ENCODE measurements at regions not wholly inside any gene's neighbourhood (a gene's known extent, or its start where the extent isn't known, plus 50 kb on each side); places are given as distances from the start of the nearest gene placed in this dataset.

DNA sequence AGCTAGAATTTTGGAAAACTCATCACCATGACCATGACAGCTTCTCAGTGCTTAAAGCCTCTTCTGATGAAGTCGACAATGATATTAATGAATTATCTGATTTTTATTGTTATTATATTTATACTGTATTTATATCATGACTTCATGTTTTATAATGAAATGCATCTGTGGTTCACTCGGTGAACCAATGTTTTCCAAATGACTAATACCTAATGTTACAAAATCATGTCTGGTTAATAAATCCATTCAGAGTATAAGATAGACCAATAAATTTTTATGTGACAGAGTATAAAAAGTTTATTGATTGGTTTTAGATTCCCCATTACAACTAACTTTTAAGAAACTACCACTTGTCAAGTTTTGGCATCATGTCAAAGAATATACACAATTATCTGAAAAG lies 416.5 kb downstream of the MLLT3 start:
- Mint-ChIP-seq H3K9me3 (no peaks in the 10 kb centered on the region), H3K4me3 (no peak overlapping the region), H3K4me1 (ENCODE audit: low read depth in 2 of 2) (peaks cover 15 to 28% of the 10 kb centered on the region in 2 donors), H3K27me3 (peaks cover 0 to 11% of the 10 kb centered on the region in 2 donors), H3K36me3 (ENCODE audit: insufficient read depth) (peaks cover 3% of the 10 kb centered on the region), H3K27ac (no peak overlapping the region)
- DNase-seq: no peak
- ATAC-seq (replicated peaks): no peak

DNA sequence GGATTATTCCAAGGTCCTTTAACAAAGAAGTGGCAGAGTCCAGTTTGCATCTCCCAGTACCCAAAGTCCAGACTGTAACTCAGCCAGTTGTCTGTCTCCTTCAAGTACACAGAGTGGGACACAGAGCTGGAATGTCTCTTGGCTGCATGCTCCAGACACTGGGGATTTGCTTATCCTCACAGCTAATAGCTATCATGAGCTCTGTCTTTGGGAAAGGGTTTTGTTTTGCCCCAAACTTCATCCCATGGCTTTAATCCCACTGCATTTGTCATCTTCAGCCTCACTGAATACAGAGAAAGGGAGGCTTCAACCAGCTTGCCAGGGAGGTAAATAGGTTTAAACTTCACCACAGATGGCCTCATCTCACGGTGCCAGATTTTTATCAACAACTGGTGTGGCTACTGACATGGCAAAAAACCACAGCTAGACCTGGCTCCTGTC lies 412.2 kb upstream of the SLC24A2 start:
- Mint-ChIP-seq H3K27me3 (peaks cover 0 to 11% of the 10 kb centered on the region in 2 donors), H3K9me3 (no peaks in the 10 kb centered on the region), H3K36me3 (ENCODE audit: insufficient read depth) (peaks cover 3% of the 10 kb centered on the region), H3K4me3 (no peak overlapping the region), H3K4me1 (ENCODE audit: low read depth in 2 of 2) (no peaks in the 10 kb centered on the region), H3K27ac (no peak overlapping the region)
- no peak for ATAC-seq (replicated peaks)
- no peak for DNase-seq

DNA sequence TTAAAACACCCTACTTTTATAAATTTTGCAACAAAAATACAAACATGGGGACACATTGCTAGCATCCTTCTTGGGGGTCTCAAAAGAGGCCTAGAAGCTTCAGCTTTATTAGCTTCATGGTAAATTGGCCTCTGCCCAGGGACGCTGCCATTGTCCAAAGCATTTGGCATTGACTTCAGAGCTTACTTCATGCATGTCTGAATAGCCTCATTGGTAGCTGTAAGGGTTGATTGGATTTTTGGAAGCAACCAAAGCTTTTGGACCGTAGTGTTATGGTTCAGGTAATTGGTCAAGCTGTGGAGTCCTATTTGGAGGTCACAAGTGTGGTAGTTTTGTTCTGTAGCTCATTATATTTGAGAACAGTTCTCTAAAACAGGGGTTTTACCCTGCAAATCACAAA lies 411.7 kb upstream of the SLC24A2 start:
- H3K4me1 Mint-ChIP-seq (ENCODE audit: low read depth in 2 of 2): no peaks in the 10 kb centered on the region
- peaks cover 0 to 11% of the 10 kb centered on the region in 2 donors for H3K27me3 Mint-ChIP-seq
- ATAC-seq (replicated peaks) (no peak), DNase-seq (no peak)
- H3K36me3 Mint-ChIP-seq (ENCODE audit: insufficient read depth): peaks cover 3% of the 10 kb centered on the region
- H3K27ac Mint-ChIP-seq: no peak overlapping the region
- H3K4me3 Mint-ChIP-seq: no peak overlapping the region
- H3K9me3 Mint-ChIP-seq: no peaks in the 10 kb centered on the region

DNA sequence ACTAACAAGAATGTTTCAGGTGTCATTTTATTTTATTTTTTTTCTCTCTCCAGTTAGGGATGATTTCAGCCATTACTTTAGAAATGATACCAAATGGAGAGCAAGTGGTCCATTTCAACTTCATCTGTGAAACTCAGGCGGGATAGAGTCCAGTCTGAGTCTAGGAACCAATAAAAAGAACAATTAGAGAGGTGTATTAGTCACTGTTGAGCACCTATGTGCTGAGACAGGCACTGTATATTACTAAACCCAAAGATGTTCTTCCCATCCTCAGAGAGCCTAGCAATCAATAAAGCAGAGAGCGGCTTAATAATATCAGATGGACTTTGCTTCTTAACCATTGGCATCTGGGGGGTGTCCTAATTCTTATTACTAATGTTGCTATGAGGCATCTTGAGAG lies 410.3 kb upstream of the SLC24A2 start:
- Mint-ChIP-seq H3K4me3 (no peak overlapping the region), H3K4me1 (ENCODE audit: low read depth in 2 of 2) (no peaks in the 10 kb centered on the region), H3K27ac (no peak overlapping the region), H3K9me3 (peaks cover 0 to 1% of the 10 kb centered on the region in 2 donors), H3K36me3 (ENCODE audit: insufficient read depth) (no peaks in the 10 kb centered on the region), H3K27me3 (peaks cover 0 to 11% of the 10 kb centered on the region in 2 donors)
- DNase-seq (no peak), ATAC-seq (replicated peaks) (no peak)

DNA sequence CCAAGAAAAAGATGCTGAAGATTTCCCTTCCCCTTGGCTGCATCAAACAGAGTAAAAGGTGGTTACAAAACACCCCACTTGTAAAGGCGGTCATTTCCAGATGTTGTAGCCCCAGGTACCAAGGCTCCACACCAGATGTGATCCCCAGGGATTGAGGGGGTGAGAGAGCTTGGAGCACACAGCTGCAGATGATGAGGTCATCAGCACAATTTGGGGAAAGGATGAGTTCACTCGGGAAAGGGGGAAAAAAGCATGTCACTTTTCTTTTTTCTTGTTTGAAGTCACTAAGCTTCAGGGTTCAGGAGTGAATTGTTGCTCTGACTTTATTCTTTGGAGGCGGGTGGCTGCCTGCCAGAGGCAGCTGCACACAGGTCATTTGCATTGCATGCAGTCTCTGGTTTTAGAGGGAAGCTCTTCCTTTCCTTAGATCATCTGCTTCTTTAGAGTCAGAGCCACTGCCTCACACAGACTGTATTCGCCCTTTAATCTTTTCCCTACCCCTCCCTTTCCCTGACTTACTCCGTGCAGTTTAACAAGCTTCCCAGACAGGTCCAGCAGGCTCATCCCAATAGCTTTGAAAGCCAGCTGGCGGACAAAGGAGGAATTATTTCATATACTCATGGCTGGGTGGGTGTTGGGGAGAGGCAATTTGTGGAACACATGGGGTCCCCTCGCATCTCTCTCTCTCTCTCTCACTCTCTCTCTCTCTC lies 409.3 kb upstream of the SLC24A2 start:
- no peak for ATAC-seq (replicated peaks)
- H3K4me1 Mint-ChIP-seq (ENCODE audit: low read depth in 2 of 2): no peaks in the 10 kb centered on the region
- peaks cover 0 to 1% of the 10 kb centered on the region in 2 donors for H3K9me3 Mint-ChIP-seq
- no peaks in the 10 kb centered on the region for H3K36me3 Mint-ChIP-seq (ENCODE audit: insufficient read depth)
- DNase-seq: no peak
- no peak overlapping the region for H3K4me3 Mint-ChIP-seq
- H3K27me3 Mint-ChIP-seq: peaks cover 0 to 11% of the 10 kb centered on the region in 2 donors
- no peak overlapping the region for H3K27ac Mint-ChIP-seq

DNA sequence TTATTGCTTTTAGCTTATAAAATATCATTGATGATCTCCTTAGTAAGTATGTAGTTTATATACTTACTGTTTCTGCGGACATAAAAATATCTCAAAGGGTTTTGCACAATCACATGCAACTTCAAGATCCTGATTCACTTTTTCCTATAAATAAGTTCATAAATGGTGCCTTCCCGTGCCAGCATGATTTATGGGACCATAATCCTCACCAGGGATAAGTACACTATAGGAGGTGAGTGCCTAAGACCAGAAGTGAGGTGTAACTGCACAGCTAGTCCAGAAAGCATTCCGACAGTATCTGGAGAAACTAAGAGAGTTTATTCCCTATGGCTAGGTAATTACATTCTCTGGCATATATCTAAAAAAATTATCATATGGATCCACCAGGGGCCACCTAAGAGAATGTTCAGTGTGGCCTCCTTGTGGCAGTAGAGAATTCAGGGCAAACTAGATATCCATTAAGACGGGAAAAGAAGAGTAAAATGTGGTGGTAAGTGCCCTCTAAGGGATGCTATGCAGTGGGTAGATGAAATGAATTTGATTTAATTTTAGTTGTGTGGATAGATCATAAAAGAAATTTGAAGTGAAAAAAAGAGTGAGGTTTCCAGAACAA lies 402.5 kb upstream of the SLC24A2 start:
- Mint-ChIP-seq H3K4me3 (no peak overlapping the region), H3K27me3 (peaks cover 0 to 15% of the 10 kb centered on the region in 2 donors), H3K9me3 (peaks cover 0 to 1% of the 10 kb centered on the region in 2 donors), H3K36me3 (ENCODE audit: insufficient read depth) (no peaks in the 10 kb centered on the region), H3K4me1 (ENCODE audit: low read depth in 2 of 2) (no peaks in the 10 kb centered on the region), H3K27ac (no peak overlapping the region)
- no peak for DNase-seq
- ATAC-seq (replicated peaks): no peak

DNA sequence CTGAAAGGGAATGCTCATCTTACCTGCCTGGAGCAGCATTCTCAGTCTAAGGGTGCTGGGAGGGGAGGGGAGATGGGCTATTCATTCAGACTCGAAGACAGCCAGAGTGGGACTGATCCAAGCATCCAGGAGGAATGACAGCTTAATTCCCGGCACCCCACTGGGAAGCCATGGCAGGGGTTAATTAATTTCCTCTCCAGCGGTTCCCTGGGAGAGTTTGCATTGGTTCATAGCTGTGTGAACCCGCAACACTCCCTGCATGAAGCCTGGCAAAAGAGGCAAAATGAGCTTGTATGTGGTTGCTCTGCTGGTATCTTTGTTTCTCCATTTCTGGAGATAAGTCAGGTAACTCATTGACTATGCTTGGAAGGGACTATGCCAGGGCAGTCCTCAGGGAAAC lies 401.0 kb upstream of the SLC24A2 start:
- H3K4me1 Mint-ChIP-seq (ENCODE audit: low read depth in 2 of 2): no peaks in the 10 kb centered on the region
- H3K4me3 Mint-ChIP-seq: no peak overlapping the region
- H3K36me3 Mint-ChIP-seq (ENCODE audit: insufficient read depth): no peaks in the 10 kb centered on the region
- ATAC-seq (replicated peaks) (no peak), DNase-seq (no peak)
- H3K9me3 Mint-ChIP-seq: no peaks in the 10 kb centered on the region
- peaks cover 0 to 15% of the 10 kb centered on the region in 2 donors for H3K27me3 Mint-ChIP-seq
- H3K27ac Mint-ChIP-seq: no peak overlapping the region

DNA sequence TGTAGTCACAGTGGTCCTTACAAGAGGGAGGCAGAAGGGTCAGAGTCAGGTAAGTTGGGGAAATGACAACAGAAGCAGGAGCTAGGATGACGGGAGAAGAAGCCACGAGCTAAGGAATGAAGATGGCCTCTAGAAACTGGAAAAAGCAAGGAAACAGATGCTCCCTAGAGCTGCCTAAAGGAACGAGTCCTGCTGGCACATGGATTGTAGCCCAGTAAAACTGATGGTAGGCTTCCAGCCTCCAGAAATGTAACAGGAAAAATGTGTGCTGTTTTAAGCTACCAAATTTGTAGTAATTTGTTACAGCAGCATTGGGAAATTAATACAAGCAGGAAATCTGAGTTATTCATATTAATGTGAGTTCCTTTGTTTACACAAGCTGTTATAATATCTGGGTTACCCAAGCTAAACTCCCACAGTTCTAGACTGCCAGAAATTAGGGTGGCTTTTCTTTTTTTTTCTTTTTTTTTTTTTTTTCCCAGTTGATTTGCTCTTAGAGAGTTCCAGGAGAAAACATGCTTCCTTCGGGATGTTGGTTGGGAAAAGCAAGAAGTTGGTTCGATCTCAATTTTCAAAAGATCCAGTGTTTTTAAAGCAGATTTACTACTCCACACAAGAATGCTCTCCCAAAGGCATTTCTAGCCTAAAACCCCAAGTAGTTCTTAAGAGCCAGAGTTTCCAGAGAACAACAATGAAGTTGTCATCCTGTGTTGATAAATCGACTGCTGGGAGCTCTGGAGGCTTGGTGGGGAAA lies 400.0 kb upstream of the SLC24A2 start:
- no peak overlapping the region for H3K27ac Mint-ChIP-seq
- no peak overlapping the region for H3K4me3 Mint-ChIP-seq
- ATAC-seq (replicated peaks): no peak
- H3K27me3 Mint-ChIP-seq: peaks cover 0 to 15% of the 10 kb centered on the region in 2 donors
- H3K9me3 Mint-ChIP-seq: no peaks in the 10 kb centered on the region
- DNase-seq: no peak
- no peaks in the 10 kb centered on the region for H3K4me1 Mint-ChIP-seq (ENCODE audit: low read depth in 2 of 2)
- H3K36me3 Mint-ChIP-seq (ENCODE audit: insufficient read depth): no peaks in the 10 kb centered on the region

DNA sequence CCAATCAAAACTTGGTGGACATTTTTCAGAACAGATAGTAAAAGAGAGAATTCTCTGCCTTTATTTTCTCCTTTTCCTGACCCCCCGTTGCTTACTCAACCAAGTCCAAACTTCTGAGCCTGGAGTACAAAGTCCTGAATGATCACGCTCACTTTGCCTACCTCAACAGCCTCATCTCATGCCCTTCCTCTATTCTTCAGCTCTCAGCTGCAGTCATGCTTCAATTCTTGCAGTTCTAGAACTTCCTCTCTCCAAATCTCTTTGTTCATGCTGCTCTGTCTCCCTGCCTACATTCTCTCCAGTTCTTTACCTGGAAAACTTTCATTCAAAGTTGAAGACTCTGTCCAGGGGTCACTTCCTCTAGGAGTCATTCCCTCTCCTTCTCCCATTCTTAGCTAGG lies 398.5 kb upstream of the SLC24A2 start:
- ATAC-seq (replicated peaks) (no peak), DNase-seq (no peak)
- H3K4me3 Mint-ChIP-seq: no peak overlapping the region
- H3K9me3 Mint-ChIP-seq: no peaks in the 10 kb centered on the region
- no peak overlapping the region for H3K27ac Mint-ChIP-seq
- no peaks in the 10 kb centered on the region for H3K36me3 Mint-ChIP-seq (ENCODE audit: insufficient read depth)
- peaks cover 0 to 15% of the 10 kb centered on the region in 2 donors for H3K27me3 Mint-ChIP-seq
- H3K4me1 Mint-ChIP-seq (ENCODE audit: low read depth in 2 of 2): no peaks in the 10 kb centered on the region

DNA sequence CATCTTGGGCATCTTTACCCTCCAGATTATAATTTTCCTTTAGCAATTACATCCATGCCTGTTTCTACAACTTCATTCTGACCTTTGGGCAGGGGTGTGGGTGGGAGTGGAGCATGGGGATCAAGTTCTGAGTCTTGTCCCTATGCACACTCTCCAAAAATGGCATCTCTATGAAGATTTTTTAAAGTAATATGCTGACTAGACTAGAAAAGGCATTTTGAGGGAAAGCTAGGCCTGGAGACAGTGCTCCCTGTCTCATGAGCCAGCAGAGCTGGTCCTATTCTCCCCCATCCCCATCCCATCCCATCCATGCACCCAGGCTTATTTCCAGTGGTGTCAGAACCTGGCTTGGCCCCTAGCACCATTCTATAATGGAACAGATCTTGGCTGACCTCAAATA lies 398.0 kb upstream of the SLC24A2 start:
- Mint-ChIP-seq H3K4me3 (no peak overlapping the region), H3K4me1 (ENCODE audit: low read depth in 2 of 2) (peaks cover under 1 to 1% of the 10 kb centered on the region in 2 donors), H3K36me3 (ENCODE audit: insufficient read depth) (no peaks in the 10 kb centered on the region), H3K27me3 (peaks cover 0 to 15% of the 10 kb centered on the region in 2 donors), H3K27ac (no peak overlapping the region), H3K9me3 (no peaks in the 10 kb centered on the region)
- ATAC-seq (replicated peaks) (no peak), DNase-seq (no peak)

DNA sequence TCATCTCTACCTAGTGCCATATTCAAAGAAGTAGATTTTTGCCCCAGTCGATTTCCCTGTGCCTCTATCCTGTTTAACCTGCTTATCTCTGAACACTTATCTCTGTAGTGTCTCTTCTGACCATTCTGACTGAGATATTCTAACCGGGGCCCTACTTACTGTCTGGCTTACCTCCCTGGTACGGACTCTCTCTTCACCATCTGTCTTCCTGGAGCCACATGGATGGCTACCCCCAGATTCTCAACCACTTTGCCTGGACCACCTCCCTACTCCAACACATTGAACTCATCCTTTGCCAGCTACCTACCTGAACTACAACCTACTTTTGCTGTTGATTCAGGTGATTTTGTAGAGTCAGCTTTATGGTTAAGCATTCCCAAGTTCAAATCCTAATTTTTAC lies 397.4 kb upstream of the SLC24A2 start:
- no peak overlapping the region for H3K27ac Mint-ChIP-seq
- no peak for DNase-seq

DNA sequence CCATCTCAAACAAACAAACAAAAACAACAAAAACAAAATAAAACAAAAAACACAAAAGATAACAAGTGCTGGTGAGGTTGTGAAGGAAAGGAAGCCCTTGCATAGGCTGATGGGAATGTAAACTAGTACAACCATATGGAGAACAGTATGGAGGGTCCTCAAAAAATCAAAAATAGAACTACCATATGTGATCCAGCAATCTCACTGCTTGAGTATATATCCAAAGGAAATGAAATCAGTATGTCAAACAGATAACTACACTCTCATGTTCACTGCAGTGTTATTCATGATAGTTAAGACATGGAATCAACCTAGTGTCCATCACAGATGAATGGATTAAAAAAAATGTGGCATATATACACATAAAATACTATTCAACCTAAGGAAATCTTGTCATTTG lies 395.7 kb upstream of the SLC24A2 start:
- H3K27me3 Mint-ChIP-seq: peaks cover 0 to 15% of the 10 kb centered on the region in 2 donors
- H3K4me3 Mint-ChIP-seq: no peak overlapping the region
- H3K27ac Mint-ChIP-seq: no peak overlapping the region
- ATAC-seq (replicated peaks) (no peak), DNase-seq (no peak)
- no peaks in the 10 kb centered on the region for H3K36me3 Mint-ChIP-seq (ENCODE audit: insufficient read depth)
- peaks cover 4% of the 10 kb centered on the region in 2 donors for H3K4me1 Mint-ChIP-seq (ENCODE audit: low read depth in 2 of 2)
- no peaks in the 10 kb centered on the region for H3K9me3 Mint-ChIP-seq

More for the DNA sequence above, 397.4 kb upstream of the SLC24A2 start:
- Mint-ChIP-seq H3K4me1 (ENCODE audit: low read depth in 2 of 2) (peaks cover 4% of the 10 kb centered on the region in 2 donors), H3K9me3 (no peaks in the 10 kb centered on the region), H3K36me3 (ENCODE audit: insufficient read depth) (no peaks in the 10 kb centered on the region), H3K27me3 (peaks cover 0 to 15% of the 10 kb centered on the region in 2 donors), H3K4me3 (no peak overlapping the region)
- no peak for ATAC-seq (replicated peaks)

DNA sequence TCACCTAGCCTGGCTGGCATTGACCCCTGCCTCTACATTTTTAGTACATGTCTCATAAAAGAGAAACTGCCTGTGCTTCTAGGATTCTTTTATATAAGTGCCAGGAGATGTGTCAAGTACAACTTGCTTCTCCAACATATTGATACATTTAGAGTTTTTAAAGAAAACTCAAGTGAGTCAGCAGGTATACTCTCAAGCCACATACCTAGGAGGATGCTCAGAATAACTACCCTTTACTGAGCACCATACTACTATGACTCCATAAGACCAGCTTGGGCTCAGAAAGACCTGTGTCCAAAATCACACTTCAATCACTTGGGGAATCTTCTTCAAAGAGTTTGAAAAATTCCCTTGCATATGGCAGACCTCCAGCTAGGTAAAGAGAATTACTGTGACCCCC lies 389.8 kb upstream of the SLC24A2 start:
- H3K9me3 Mint-ChIP-seq: no peaks in the 10 kb centered on the region
- H3K27ac Mint-ChIP-seq: no peak overlapping the region
- DNase-seq (no peak), ATAC-seq (replicated peaks) (no peak)
- H3K4me3 Mint-ChIP-seq: no peak overlapping the region
- H3K36me3 Mint-ChIP-seq (ENCODE audit: insufficient read depth): peaks cover 2% of the 10 kb centered on the region
- H3K27me3 Mint-ChIP-seq: peaks cover 11 to 24% of the 10 kb centered on the region in 2 donors
- H3K4me1 Mint-ChIP-seq (ENCODE audit: low read depth in 2 of 2): peaks cover 4% of the 10 kb centered on the region in 2 donors

DNA sequence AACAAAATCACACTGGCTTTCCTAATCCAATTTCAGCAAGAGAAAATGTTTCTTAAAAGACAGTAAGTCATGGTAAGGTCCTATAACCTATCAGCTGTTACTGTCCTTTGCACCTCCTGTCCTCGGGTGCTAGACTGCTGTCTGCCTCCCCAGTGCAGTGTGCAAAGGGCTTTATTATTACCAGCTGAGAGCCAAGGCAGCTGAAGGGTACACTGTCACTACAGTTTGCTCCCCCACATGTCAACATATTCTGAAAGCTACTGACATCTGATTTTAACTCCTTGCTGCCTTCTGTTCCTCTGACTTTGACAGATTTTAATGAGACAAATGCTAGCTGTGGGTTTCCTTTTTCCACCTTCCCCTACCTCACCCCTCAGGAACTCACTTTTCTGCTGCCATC lies 389.4 kb upstream of the SLC24A2 start:
- Mint-ChIP-seq H3K4me1 (ENCODE audit: low read depth in 2 of 2) (peaks cover 4% of the 10 kb centered on the region in 2 donors), H3K27ac (no peak overlapping the region), H3K27me3 (peaks cover 11 to 24% of the 10 kb centered on the region in 2 donors), H3K9me3 (no peaks in the 10 kb centered on the region), H3K36me3 (ENCODE audit: insufficient read depth) (peaks cover 2% of the 10 kb centered on the region), H3K4me3 (no peak overlapping the region)
- DNase-seq (no peak), ATAC-seq (replicated peaks) (no peak)

Measured in effector memory CD8-positive, alpha-beta T cell (primary cell).